ENCODE measurements at regions not wholly inside any gene's neighbourhood (a gene's known extent, or its start where the extent isn't known, plus 50 kb on each side); places are given as distances from the start of the nearest gene placed in this dataset.

- H3K9me3 ChIP-seq (ENCODE audit: low read depth), result no peaks in the 10 kb centered on the region
- WGBS, 2 experiments (ENCODE audit: low coverage in 1 of 2, low lambda C conversion rate in 2 of 2, missing lambda C conversion rate in 2 of 2), result 51 to 53% methylated on average over 2 of the region's 2 CpGs
- no peak overlapping the region for H3K4me2 ChIP-seq (ENCODE audit: unreplicated experiment)
- no peaks in the 10 kb centered on the region for H3K4me1 ChIP-seq (ENCODE audit: insufficient read depth)
- H3F3A ChIP-seq (ENCODE audit: insufficient read depth), result no peaks in the 10 kb centered on the region
- no peaks in the 10 kb centered on the region for H3K27me3 ChIP-seq (replicated peaks; ENCODE audit: insufficient read depth)
- TF ChIP-seq EZH2 (IDR thresholded peaks at IDR 0.05; ENCODE audit: insufficient read depth, poor library complexity, severe bottlenecking) (no peak), EZH2phosphoT487 (IDR thresholded peaks at IDR 0.05; ENCODE audit: insufficient read depth, low read depth) (no peak)
- no peaks in the 10 kb centered on the region for H3K9me2 ChIP-seq (ENCODE audit: insufficient read depth)
- H3K36me3 ChIP-seq (ENCODE audit: low read depth), result no peaks in the 10 kb centered on the region
- no peak overlapping the region for H3K27ac ChIP-seq
- in situ Hi-C loops (cut with MboI), result no loop called here
- no peak overlapping the region for H2AFZ ChIP-seq
- H3K79me2 ChIP-seq (ENCODE audit: insufficient read depth), result no peaks in the 10 kb centered on the region
- DNase-seq, result no peak
- H3K4me3 ChIP-seq, result no peak overlapping the region
- no peaks in the 10 kb centered on the region for H4K20me1 ChIP-seq (ENCODE audit: insufficient read depth)
- H3K9ac ChIP-seq, result no peak overlapping the region
Observed at GRCh38 chr3:41031401-41031800, 167.9 kb upstream of the CTNNB1 start.

GRCh38 chr3:41033956-41034519, 165.3 kb upstream of the CTNNB1 start:
- H2AFZ ChIP-seq, result no peak overlapping the region
- DNase-seq, result no peak
- in situ Hi-C loops (cut with MboI), result no loop called here
- H3K27ac ChIP-seq, result no peak overlapping the region
- no peak overlapping the region for H3K4me2 ChIP-seq (ENCODE audit: unreplicated experiment)
- WGBS, 2 experiments (ENCODE audit: low coverage in 1 of 2, low lambda C conversion rate in 2 of 2, missing lambda C conversion rate in 2 of 2), result 42 to 59% methylated on average over 3 of the region's 3 CpGs
- no peak for TF ChIP-seq EZH2phosphoT487 (IDR thresholded peaks at IDR 0.05; ENCODE audit: insufficient read depth, low read depth)
- no peak for TF ChIP-seq EZH2 (IDR thresholded peaks at IDR 0.05; ENCODE audit: insufficient read depth, poor library complexity, severe bottlenecking)
- no peaks in the 10 kb centered on the region for H3K36me3 ChIP-seq (ENCODE audit: low read depth)
- H4K20me1 ChIP-seq (ENCODE audit: insufficient read depth), result no peaks in the 10 kb centered on the region
- H3F3A ChIP-seq (ENCODE audit: insufficient read depth), result no peaks in the 10 kb centered on the region
- no peaks in the 10 kb centered on the region for H3K4me1 ChIP-seq (ENCODE audit: insufficient read depth)
- no peak overlapping the region for H3K9ac ChIP-seq
- H3K4me3 ChIP-seq, result no peak overlapping the region
- H3K27me3 ChIP-seq (replicated peaks; ENCODE audit: insufficient read depth), result no peaks in the 10 kb centered on the region
- no peaks in the 10 kb centered on the region for H3K79me2 ChIP-seq (ENCODE audit: insufficient read depth)
- no peaks in the 10 kb centered on the region for H3K9me3 ChIP-seq (ENCODE audit: low read depth)
- no peaks in the 10 kb centered on the region for H3K9me2 ChIP-seq (ENCODE audit: insufficient read depth)

DNA sequence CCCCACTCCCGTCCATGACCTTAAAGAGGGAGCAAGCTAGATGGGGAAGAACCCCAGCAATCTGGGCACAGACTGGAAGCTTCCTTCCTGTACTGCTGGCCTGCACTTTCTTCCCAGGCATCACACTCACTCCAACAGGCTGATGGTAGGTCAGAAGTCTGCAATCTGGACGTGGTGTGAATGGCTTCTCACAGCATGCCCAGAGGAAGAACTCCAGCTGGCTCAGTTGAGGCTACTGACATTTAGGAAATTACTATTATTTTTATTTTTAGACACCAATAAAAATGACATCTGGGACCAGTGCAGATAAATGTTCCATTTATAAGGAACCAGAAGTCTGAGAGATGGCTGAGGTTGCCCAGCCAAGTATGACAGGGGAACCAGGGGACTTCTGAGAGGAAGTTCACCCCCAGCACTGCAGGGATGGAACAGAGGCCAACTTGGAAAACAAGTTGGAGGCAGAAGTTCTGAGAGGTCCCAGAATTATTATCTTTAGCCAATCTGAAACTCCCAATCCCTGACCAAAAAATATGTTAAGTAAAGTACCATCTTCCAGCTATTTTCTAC, 163.8 kb upstream of the CTNNB1 start:
- H3K9me2 ChIP-seq (ENCODE audit: insufficient read depth), result no peaks in the 10 kb centered on the region
- H3K9ac ChIP-seq, result no peak overlapping the region
- no peak for TF ChIP-seq EZH2phosphoT487 (IDR thresholded peaks at IDR 0.05; ENCODE audit: insufficient read depth, low read depth)
- TF ChIP-seq EZH2 (IDR thresholded peaks at IDR 0.05; ENCODE audit: insufficient read depth, poor library complexity, severe bottlenecking), result no peak
- H3K27ac ChIP-seq, result no peak overlapping the region
- no peaks in the 10 kb centered on the region for H3K36me3 ChIP-seq (ENCODE audit: low read depth)
- WGBS, 2 experiments (ENCODE audit: low coverage in 1 of 2, low lambda C conversion rate in 2 of 2, missing lambda C conversion rate in 2 of 2), result 0 to 7% methylated on average over 2 of the region's 2 CpGs
- no peaks in the 10 kb centered on the region for H3K79me2 ChIP-seq (ENCODE audit: insufficient read depth)
- no peak overlapping the region for H3K4me2 ChIP-seq (ENCODE audit: unreplicated experiment)
- no peak for DNase-seq
- no peaks in the 10 kb centered on the region for H3K27me3 ChIP-seq (replicated peaks; ENCODE audit: insufficient read depth)
- in situ Hi-C loops (cut with MboI), result no loop called here
- no peaks in the 10 kb centered on the region for H3K9me3 ChIP-seq (ENCODE audit: low read depth)
- no peaks in the 10 kb centered on the region for H4K20me1 ChIP-seq (ENCODE audit: insufficient read depth)
- no peak overlapping the region for H3K4me3 ChIP-seq
- no peak overlapping the region for H2AFZ ChIP-seq
- no peaks in the 10 kb centered on the region for H3F3A ChIP-seq (ENCODE audit: insufficient read depth)
- H3K4me1 ChIP-seq (ENCODE audit: insufficient read depth), result no peaks in the 10 kb centered on the region

DNA sequence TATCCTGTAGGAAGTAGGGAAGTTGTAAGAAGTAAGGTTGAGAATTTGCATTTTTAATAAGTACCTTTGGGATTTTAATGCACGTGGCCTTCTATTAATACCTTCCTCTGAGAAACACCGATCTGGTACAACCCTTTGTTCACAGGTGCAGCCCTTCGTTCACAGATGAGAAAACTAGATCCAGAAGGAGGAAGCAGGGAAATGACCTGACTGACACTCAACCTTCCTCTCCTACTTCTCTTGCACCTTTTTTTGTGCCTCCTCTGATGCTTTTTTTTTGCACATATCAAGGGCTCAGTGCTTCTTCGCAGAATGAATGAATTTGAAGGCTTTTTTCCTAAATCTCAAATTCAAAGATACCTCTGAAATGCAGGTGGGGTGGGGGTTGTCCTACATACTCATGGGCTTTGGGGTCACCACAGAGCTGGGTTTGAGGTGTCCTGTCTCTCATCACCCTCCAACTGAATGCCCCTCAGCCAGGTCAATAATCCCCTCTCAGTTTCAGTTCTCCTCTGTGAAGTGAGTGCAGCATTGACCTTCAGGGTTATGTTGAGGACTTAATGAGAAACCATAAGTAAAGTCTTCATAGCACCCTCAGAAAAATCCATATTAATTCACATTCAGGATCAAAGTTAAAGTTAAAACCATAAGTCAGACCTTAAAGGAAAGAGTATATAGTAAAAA, 161.5 kb upstream of the CTNNB1 start:
- no peak overlapping the region for H3K27ac ChIP-seq
- H3K4me3 ChIP-seq, result no peak overlapping the region
- H3K79me2 ChIP-seq (ENCODE audit: insufficient read depth), result no peaks in the 10 kb centered on the region
- no peaks in the 10 kb centered on the region for H3K27me3 ChIP-seq (replicated peaks; ENCODE audit: insufficient read depth)
- H2AFZ ChIP-seq, result no peak overlapping the region
- WGBS, 2 experiments (ENCODE audit: low coverage in 1 of 2, low lambda C conversion rate in 2 of 2, missing lambda C conversion rate in 2 of 2), result 28 to 34% methylated on average over 4 of the region's 4 CpGs
- no peaks in the 10 kb centered on the region for H4K20me1 ChIP-seq (ENCODE audit: insufficient read depth)
- no peaks in the 10 kb centered on the region for H3F3A ChIP-seq (ENCODE audit: insufficient read depth)
- no peak overlapping the region for H3K9ac ChIP-seq
- DNase-seq, result no peak
- in situ Hi-C loops (cut with MboI), result no loop called here
- TF ChIP-seq EZH2 (IDR thresholded peaks at IDR 0.05; ENCODE audit: insufficient read depth, poor library complexity, severe bottlenecking) (no peak), EZH2phosphoT487 (IDR thresholded peaks at IDR 0.05; ENCODE audit: insufficient read depth, low read depth) (no peak)
- H3K9me3 ChIP-seq (ENCODE audit: low read depth), result no peaks in the 10 kb centered on the region
- no peaks in the 10 kb centered on the region for H3K9me2 ChIP-seq (ENCODE audit: insufficient read depth)
- no peaks in the 10 kb centered on the region for H3K36me3 ChIP-seq (ENCODE audit: low read depth)
- H3K4me1 ChIP-seq (ENCODE audit: insufficient read depth), result no peaks in the 10 kb centered on the region
- no peak overlapping the region for H3K4me2 ChIP-seq (ENCODE audit: unreplicated experiment)
